ENCODE measurements at regions not wholly inside any gene's neighbourhood (a gene's known extent, or its start where the extent isn't known, plus 50 kb on each side); places are given as distances from the start of the nearest gene placed in this dataset.

- H3K9me3 ChIP-seq = no peaks in the 10 kb centered on the region
- WGBS, 2 donors = 71 to 76% methylated on average over 1 of the region's 1 CpG
- intact Hi-C loops (cut with DNase I) = no loop called here
- TF ChIP-seq CTCF (IDR thresholded peaks at IDR 0.05) (no peak), POLR2A (IDR thresholded peaks at IDR 0.05) (no peak)
- no peak overlapping the region for H3K27ac ChIP-seq
- no peaks in the 10 kb centered on the region for H3K36me3 ChIP-seq
- no peaks in the 10 kb centered on the region for H3K27me3 ChIP-seq
- DNase-seq = no peak
- H3K4me3 ChIP-seq = no peak overlapping the region
- H3K4me1 ChIP-seq = no peaks in the 10 kb centered on the region
These were observed 381.9 kb downstream of the COL11A1 start for GRCh38 chr1:102726417-102726816.

- intact Hi-C loops (cut with DNase I) = no loop called here
- 63 to 82% methylated on average over 1 of the region's 1 CpG for WGBS, 2 donors
- H3K4me1 ChIP-seq = no peaks in the 10 kb centered on the region
These were observed 383.6 kb downstream of the COL11A1 start for GRCh38 chr1:102724741-102725140.

GRCh38 chr1:102715150-102715549 is 393.2 kb downstream of the COL11A1 start:
- Histone ChIP-seq H3K27ac (no peak overlapping the region), H3K9me3 (no peaks in the 10 kb centered on the region), H3K4me3 (no peak overlapping the region), H3K4me1 (no peaks in the 10 kb centered on the region), H3K36me3 (no peaks in the 10 kb centered on the region), H3K27me3 (no peaks in the 10 kb centered on the region)
- WGBS, 2 donors = 72 to 79% methylated on average over 4 of the region's 4 CpGs
- DNase-seq = no peak
- intact Hi-C loops (cut with DNase I) = no loop called here
- TF ChIP-seq CTCF (IDR thresholded peaks at IDR 0.05) (no peak), POLR2A (IDR thresholded peaks at IDR 0.05) (no peak)

More at GRCh38 chr1:102724741-102725140, 383.6 kb downstream of the COL11A1 start:
- Histone ChIP-seq H3K9me3 (no peaks in the 10 kb centered on the region), H3K27me3 (no peaks in the 10 kb centered on the region), H3K27ac (no peak overlapping the region), H3K4me3 (no peak overlapping the region), H3K36me3 (no peaks in the 10 kb centered on the region)
- TF ChIP-seq POLR2A (IDR thresholded peaks at IDR 0.05) (no peak), CTCF (IDR thresholded peaks at IDR 0.05) (no peak)
- no peak for DNase-seq

GRCh38 chr1:102699524-102699923 is 408.8 kb downstream of the COL11A1 start:
- H3K27ac ChIP-seq = no peak overlapping the region
- no peak for DNase-seq
- no peak for TF ChIP-seq POLR2A (IDR thresholded peaks at IDR 0.05)
- no peak for TF ChIP-seq CTCF (IDR thresholded peaks at IDR 0.05)
- no peaks in the 10 kb centered on the region for H3K36me3 ChIP-seq
- H3K4me1 ChIP-seq = no peaks in the 10 kb centered on the region
- H3K9me3 ChIP-seq = no peaks in the 10 kb centered on the region
- H3K4me3 ChIP-seq = no peak overlapping the region
- no peaks in the 10 kb centered on the region for H3K27me3 ChIP-seq
- WGBS, 2 donors = 41 to 55% methylated on average over 1 of the region's 1 CpG
- intact Hi-C loops (cut with DNase I) = no loop called here

GRCh38 chr1:102693345-102693744 is 415.0 kb downstream of the COL11A1 start:
- H3K36me3 ChIP-seq = no peaks in the 10 kb centered on the region
- no peaks in the 10 kb centered on the region for H3K4me1 ChIP-seq
- H3K27ac ChIP-seq = no peak overlapping the region
- H3K4me3 ChIP-seq = no peak overlapping the region
- WGBS, 2 donors = 54 to 87% methylated on average over 1 of the region's 1 CpG
- TF ChIP-seq POLR2A (IDR thresholded peaks at IDR 0.05) = no peak
- TF ChIP-seq CTCF (IDR thresholded peaks at IDR 0.05) = no peak
- DNase-seq = no peak
- intact Hi-C loops (cut with DNase I) = no loop called here
- no peaks in the 10 kb centered on the region for H3K27me3 ChIP-seq
- H3K9me3 ChIP-seq = no peaks in the 10 kb centered on the region
